ENCODE measurements at regions not wholly inside any gene's neighbourhood (a gene's known extent, or its start where the extent isn't known, plus 50 kb on each side); places are given as distances from the start of the nearest gene placed in this dataset.

DNA sequence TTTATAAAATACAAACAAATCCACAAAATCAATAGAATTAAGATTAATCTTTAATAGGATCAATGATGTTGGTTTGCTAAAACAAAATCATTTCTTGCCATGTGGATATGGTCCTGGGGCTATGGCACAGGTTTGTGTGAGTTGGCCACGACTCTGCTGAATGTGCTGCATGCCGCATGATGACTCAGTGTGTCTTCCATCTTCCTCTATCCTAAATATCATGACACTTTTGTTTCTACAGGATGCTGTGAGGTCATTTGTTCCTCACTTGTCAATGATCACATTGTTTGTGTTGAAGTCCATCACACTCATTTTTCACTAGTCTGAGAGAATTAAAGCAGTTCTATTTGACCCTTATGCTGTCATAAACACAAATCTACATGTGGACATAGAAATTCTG lies 167.2 kb upstream of the ZBED5 start:
- no peak for TF ChIP-seq GATA3 (IDR thresholded peaks at IDR 0.05; ENCODE audit: low read depth, low read length)
- TF ChIP-seq GATA2 (IDR thresholded peaks at IDR 0.05; ENCODE audit: low read depth, low read length), result no peak

All from SH-SY5Y (cell line).